ENCODE measurements at regions not wholly inside any gene's neighbourhood (a gene's known extent, or its start where the extent isn't known, plus 50 kb on each side); places are given as distances from the start of the nearest gene placed in this dataset.
"Not testable (repeated sequence)": the region's sequence is repeated elsewhere in the genome, so short reads cannot be mapped to it uniquely, and the experiment has no call there.

GRCh38 chr12:42002563-42002962 lies 142.1 kb downstream of the GXYLT1 start:
- H3K36me3 ChIP-seq (ENCODE audit: insufficient read depth), result no peaks in the 10 kb centered on the region
- DNase-seq (ENCODE audit: extremely low spot score), result no peak
- H3K4me3 ChIP-seq (ENCODE audit: low read depth, low read length), result no peak overlapping the region
- H3K4me1 ChIP-seq (ENCODE audit: insufficient read depth), result no peaks in the 10 kb centered on the region
- 88% methylated on average over 1 of the region's 1 CpG for WGBS
- no peak overlapping the region for H3K27ac ChIP-seq (ENCODE audit: low read depth)

DNA sequence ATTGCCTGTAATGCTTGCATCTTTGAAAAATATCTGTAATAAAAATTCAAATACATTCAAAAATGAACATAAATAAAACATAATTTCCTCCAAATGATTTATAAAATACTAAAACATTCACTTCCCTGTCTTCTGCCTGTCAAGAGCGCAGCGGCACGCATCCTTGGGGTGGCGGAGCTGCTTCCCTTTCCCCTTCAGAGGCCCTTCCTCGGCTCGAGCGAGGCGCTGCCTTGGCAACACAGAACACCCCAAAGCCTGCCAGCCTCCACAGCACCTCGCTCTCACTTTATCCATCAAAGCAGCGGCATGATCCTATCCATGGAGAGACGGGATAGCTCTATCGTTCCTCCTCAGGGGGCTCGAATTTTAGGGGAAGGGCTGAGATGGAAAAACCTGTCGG lies 146.2 kb downstream of the GXYLT1 start:
- DNase-seq (ENCODE audit: extremely low spot score), result no peak
- 88% methylated on average over 14 of the region's 14 CpGs for WGBS
- Histone ChIP-seq H3K36me3 (ENCODE audit: insufficient read depth) (no peaks in the 10 kb centered on the region), H3K4me3 (ENCODE audit: low read depth, low read length) (no peak overlapping the region), H3K27ac (ENCODE audit: low read depth) (no peak overlapping the region), H3K4me1 (ENCODE audit: insufficient read depth) (no peaks in the 10 kb centered on the region)

DNA sequence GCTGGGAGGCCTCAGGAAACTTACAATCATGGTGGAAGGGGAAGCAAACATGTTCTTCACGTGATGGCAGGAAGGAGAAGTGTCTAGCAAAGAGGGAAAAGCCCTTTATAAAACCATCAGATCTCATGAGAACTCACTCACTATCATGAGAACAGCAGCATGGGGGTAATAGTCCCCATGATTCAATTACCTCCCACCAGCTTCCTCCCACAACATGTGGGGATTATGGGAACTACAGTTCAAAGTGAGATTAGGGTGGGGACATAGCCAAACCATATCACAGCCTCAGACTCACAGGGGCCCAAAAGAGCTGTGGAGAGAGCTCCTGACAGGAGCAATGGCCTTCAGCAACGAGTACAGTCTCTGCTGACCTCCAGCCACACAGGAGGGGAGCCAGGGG lies 151.4 kb downstream of the GXYLT1 start:
- Histone ChIP-seq H3K4me3 (ENCODE audit: low read depth, low read length) (no peak overlapping the region), H3K27ac (ENCODE audit: low read depth) (no peak overlapping the region), H3K36me3 (ENCODE audit: insufficient read depth) (no peaks in the 10 kb centered on the region), H3K4me1 (ENCODE audit: insufficient read depth) (no peaks in the 10 kb centered on the region)
- WGBS, result 70% methylated on average over 2 of the region's 2 CpGs
- no peak for DNase-seq (ENCODE audit: extremely low spot score)

DNA sequence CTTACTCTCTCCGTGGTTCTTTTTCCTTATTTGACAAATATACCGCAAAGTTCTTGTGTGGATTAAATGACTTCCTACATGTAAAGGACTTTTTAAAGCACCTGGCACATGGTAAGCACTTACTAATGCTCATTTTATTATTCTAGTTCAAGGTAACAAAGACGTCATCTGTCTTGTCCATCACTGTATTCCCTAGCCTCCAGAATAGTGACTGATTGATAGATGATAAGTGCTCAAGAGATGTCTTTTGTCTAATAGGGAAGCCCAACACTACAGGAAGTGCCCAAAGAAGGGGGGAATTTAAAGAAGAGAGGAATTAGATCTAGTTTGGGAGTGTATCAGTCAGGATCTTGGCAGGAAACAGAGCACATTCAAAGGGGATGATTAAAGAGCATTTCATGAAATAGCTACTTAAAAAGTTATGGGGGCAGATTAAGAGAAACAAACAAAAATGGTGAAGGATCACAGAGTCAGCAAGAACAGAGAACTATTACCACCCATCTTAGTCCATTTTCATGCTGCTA lies 151.9 kb downstream of the GXYLT1 start:
- Histone ChIP-seq H3K4me3 (ENCODE audit: low read depth, low read length) (no peak overlapping the region), H3K36me3 (ENCODE audit: insufficient read depth) (no peaks in the 10 kb centered on the region), H3K27ac (ENCODE audit: low read depth) (no peak overlapping the region), H3K4me1 (ENCODE audit: insufficient read depth) (no peaks in the 10 kb centered on the region)
- WGBS, result 67% methylated on average over 3 of the region's 3 CpGs
- no peak for DNase-seq (ENCODE audit: extremely low spot score)

GRCh38 chr12:41992022-41992421 lies 152.7 kb downstream of the GXYLT1 start:
- no peaks in the 10 kb centered on the region for H3K36me3 ChIP-seq (ENCODE audit: insufficient read depth)
- no peak overlapping the region for H3K27ac ChIP-seq (ENCODE audit: low read depth)
- no peak for DNase-seq (ENCODE audit: extremely low spot score)
- 41% methylated on average over 1 of the region's 1 CpG for WGBS
- H3K4me3 ChIP-seq (ENCODE audit: low read depth, low read length), result no peak overlapping the region
- H3K4me1 ChIP-seq (ENCODE audit: insufficient read depth), result no peaks in the 10 kb centered on the region

DNA sequence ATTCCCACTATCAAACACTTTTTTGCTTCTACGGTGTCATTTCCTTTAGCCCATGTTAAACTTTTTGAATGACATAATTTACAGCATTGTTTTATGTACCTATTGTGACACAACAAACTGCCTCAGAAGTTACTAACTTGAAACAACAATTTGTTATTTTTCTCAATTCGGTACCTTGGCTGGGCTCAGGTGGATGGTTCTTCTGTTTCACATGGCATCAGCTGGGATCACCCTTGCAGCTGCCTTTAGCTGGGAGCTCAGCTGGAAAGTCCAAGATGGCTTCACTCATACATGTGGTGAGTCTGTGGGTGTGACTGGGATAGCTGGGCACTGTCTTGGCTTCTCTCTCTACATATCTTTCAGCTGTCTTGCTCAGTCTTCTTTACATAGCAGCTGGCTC lies 156.0 kb downstream of the GXYLT1 start:
- Histone ChIP-seq H3K27ac (ENCODE audit: low read depth) (no peak overlapping the region), H3K4me1 (ENCODE audit: insufficient read depth) (no peaks in the 10 kb centered on the region), H3K4me3 (ENCODE audit: low read depth, low read length) (no peak overlapping the region), H3K36me3 (ENCODE audit: insufficient read depth) (no peaks in the 10 kb centered on the region)
- DNase-seq (ENCODE audit: extremely low spot score), result no peak
- 93% methylated on average over 2 of the region's 2 CpGs for WGBS

DNA sequence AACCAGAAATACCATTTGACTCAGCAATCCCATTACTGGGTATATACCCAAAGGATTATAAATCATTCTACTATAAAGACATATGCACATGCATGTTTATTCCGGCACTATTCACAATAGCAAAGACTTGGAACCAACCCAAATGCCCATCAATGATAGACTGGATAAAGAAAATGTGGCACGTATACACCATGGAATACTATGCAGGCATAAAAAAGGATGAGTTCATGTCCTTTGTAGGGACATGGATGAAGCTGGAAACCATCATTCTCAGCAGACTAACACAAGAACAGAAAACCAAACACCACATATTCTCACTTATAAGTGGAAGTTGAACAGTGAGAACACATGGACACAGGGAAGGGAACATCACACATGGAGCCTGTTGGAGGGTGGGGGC lies 158.2 kb downstream of the GXYLT1 start:
- H3K36me3 ChIP-seq (ENCODE audit: insufficient read depth); H3K27ac ChIP-seq (ENCODE audit: low read depth); H3K4me3 ChIP-seq (ENCODE audit: low read depth, low read length); H3K4me1 ChIP-seq (ENCODE audit: insufficient read depth); DNase-seq (ENCODE audit: extremely low spot score): not testable (repeated sequence)
- WGBS, result 96% methylated on average over 2 of the region's 2 CpGs

- no peak overlapping the region for H3K27ac ChIP-seq (ENCODE audit: low read depth)
- no peaks in the 10 kb centered on the region for H3K36me3 ChIP-seq (ENCODE audit: insufficient read depth)
- no peaks in the 10 kb centered on the region for H3K4me1 ChIP-seq (ENCODE audit: insufficient read depth)
- no peak overlapping the region for H3K4me3 ChIP-seq (ENCODE audit: low read depth, low read length)
- no peak for DNase-seq (ENCODE audit: extremely low spot score)
Measured at GRCh38 chr12:41983856-41984255, 160.8 kb downstream of the GXYLT1 start.

DNA sequence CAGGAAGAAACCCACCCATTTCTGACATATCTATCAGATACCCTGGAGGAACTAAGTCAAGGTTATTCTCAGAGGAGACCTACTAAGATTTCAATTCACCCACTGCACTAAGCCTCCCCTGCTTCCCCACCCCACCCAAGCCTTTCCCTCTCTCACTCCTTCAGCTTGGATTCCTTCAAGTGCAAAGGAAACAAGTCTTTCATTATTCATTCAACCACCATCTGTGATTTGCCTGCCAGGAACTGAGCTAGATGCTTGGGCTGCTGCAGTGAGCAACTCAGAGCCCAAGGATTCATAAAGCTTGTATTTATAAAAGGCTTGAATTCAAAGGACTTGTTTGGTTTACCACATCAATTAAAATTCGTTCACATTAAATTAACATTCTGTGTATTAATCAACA lies 161.3 kb downstream of the GXYLT1 start:
- Histone ChIP-seq H3K27ac (ENCODE audit: low read depth) (no peak overlapping the region), H3K36me3 (ENCODE audit: insufficient read depth) (no peaks in the 10 kb centered on the region), H3K4me1 (ENCODE audit: insufficient read depth) (no peaks in the 10 kb centered on the region), H3K4me3 (ENCODE audit: low read depth, low read length) (no peak overlapping the region)
- 34% methylated on average over 1 of the region's 1 CpG for WGBS
- DNase-seq (ENCODE audit: extremely low spot score), result no peak

GRCh38 chr12:41981758-41982157 lies 162.9 kb downstream of the GXYLT1 start:
- no peaks in the 10 kb centered on the region for H3K4me1 ChIP-seq (ENCODE audit: insufficient read depth)
- H3K27ac ChIP-seq (ENCODE audit: low read depth), result no peak overlapping the region
- H3K36me3 ChIP-seq (ENCODE audit: insufficient read depth), result no peaks in the 10 kb centered on the region
- 53% methylated on average over 1 of the region's 1 CpG for WGBS
- DNase-seq (ENCODE audit: extremely low spot score), result no peak
- no peak overlapping the region for H3K4me3 ChIP-seq (ENCODE audit: low read depth, low read length)

GRCh38 chr12:41981013-41981412 lies 163.7 kb downstream of the GXYLT1 start:
- Histone ChIP-seq H3K27ac (ENCODE audit: low read depth) (no peak overlapping the region), H3K4me3 (ENCODE audit: low read depth, low read length) (no peak overlapping the region), H3K36me3 (ENCODE audit: insufficient read depth) (no peaks in the 10 kb centered on the region), H3K4me1 (ENCODE audit: insufficient read depth) (no peaks in the 10 kb centered on the region)
- 72% methylated on average over 2 of the region's 2 CpGs for WGBS
- no peak for DNase-seq (ENCODE audit: extremely low spot score)

- Histone ChIP-seq H3K27ac (ENCODE audit: low read depth) (no peak overlapping the region), H3K4me3 (ENCODE audit: low read depth, low read length) (no peak overlapping the region), H3K36me3 (ENCODE audit: insufficient read depth) (no peaks in the 10 kb centered on the region), H3K4me1 (ENCODE audit: insufficient read depth) (no peaks in the 10 kb centered on the region)
- DNase-seq (ENCODE audit: extremely low spot score), result no peak
- 43% methylated on average over 1 of the region's 1 CpG for WGBS
Measured at GRCh38 chr12:41980390-41980789, 164.3 kb downstream of the GXYLT1 start.

GRCh38 chr12:41979574-41979973 lies 165.1 kb downstream of the GXYLT1 start:
- no peaks in the 10 kb centered on the region for H3K4me1 ChIP-seq (ENCODE audit: insufficient read depth)
- H3K4me3 ChIP-seq (ENCODE audit: low read depth, low read length), result no peak overlapping the region
- no peaks in the 10 kb centered on the region for H3K36me3 ChIP-seq (ENCODE audit: insufficient read depth)
- no peak for DNase-seq (ENCODE audit: extremely low spot score)
- whole genome bisulfite sequencing, result 60% methylated on average over 2 of the region's 2 CpGs
- no peak overlapping the region for H3K27ac ChIP-seq (ENCODE audit: low read depth)

DNA sequence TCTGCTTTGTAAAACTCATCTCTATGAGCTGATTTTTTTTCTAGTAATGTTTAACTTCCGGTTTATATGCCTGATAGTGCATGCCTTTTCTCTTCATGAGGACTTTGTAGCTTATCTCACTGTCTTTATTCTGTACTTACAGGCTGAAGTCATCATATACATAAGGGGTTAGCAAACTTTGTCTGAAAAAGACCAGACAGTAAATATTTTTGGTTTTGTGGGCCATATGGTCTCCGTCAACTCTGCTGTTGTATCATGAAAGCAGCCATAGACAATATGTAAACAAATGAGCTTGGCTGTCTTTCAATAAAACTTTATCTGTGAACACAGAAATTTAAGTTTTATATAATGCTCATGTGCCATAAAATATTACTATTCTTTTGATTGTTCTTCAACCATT lies 172.1 kb downstream of the GXYLT1 start:
- Histone ChIP-seq H3K27ac (ENCODE audit: low read depth) (no peak overlapping the region), H3K4me1 (ENCODE audit: insufficient read depth) (no peaks in the 10 kb centered on the region), H3K36me3 (ENCODE audit: insufficient read depth) (no peaks in the 10 kb centered on the region), H3K4me3 (ENCODE audit: low read depth, low read length) (no peak overlapping the region)
- 48% methylated on average over 2 of the region's 2 CpGs for WGBS
- DNase-seq (ENCODE audit: extremely low spot score), result peak; percentile 46

DNA sequence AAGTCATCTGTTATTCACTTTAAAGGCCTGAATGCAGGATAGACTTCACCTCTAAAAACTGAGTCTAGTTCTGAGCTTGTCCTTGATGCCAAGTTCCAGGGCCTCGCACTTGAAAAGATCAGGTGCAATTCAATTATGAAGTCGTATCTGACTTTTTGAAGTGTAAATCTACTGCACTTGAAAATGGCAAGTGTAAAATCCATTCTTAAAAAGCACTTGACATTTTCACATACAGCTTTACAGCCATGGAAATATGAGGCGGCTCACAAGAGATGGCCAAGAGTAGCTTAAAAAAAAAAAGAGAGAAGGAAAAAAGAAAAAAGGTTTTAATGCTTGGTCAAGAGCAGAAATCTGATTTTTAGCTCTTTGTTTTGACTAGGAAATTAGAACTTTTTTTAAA lies 172.5 kb downstream of the GXYLT1 start:
- Histone ChIP-seq H3K36me3 (ENCODE audit: insufficient read depth) (no peaks in the 10 kb centered on the region), H3K4me1 (ENCODE audit: insufficient read depth) (no peaks in the 10 kb centered on the region), H3K27ac (ENCODE audit: low read depth) (no peak overlapping the region), H3K4me3 (ENCODE audit: low read depth, low read length) (no peak overlapping the region)
- no peak for DNase-seq (ENCODE audit: extremely low spot score)
- 31% methylated on average over 3 of the region's 3 CpGs for WGBS
